Vagina (tissue), 2 donors: ENCODE measurements at regions not wholly inside any gene's neighbourhood (a gene's known extent, or its start where the extent isn't known, plus 50 kb on each side); places are given as distances from the start of the nearest gene placed in this dataset.

Source experiments
- CTCF ChIP-seq, 3 experiments: fragments of 450-650 bp in 2 of 3; fragments of 200-600 bp in 1 of 3; sonication (generic) in 1 of 3; IDR thresholded peaks; one replicate each; pipeline ENCODE4 v1.5.1; 2017 to 2019; ENCODE audit warnings: antibody characterized with exemption in 3 of 3, mild to moderate bottlenecking in 2 of 3, moderate library complexity in 2 of 3
- POLR2A ChIP-seq, 2 donors: fragments of 450-650 bp; IDR thresholded peaks; one replicate each; pipeline ENCODE4 v1.6.1; 2017; ENCODE audit warnings: antibody characterized with exemption in 2 of 2, mild to moderate bottlenecking in 2 of 2, moderate library complexity in 2 of 2

- no peak for TF ChIP-seq CTCF (IDR thresholded peaks at IDR 0.05)
- no peak for TF ChIP-seq POLR2A (IDR thresholded peaks at IDR 0.05)
These were observed 136.7 kb upstream of the GMDS start for GRCh38 chr6:2381872-2382661.
